ENCODE measurements at regions not wholly inside any gene's neighbourhood (a gene's known extent, or its start where the extent isn't known, plus 50 kb on each side); places are given as distances from the start of the nearest gene placed in this dataset.

DNA sequence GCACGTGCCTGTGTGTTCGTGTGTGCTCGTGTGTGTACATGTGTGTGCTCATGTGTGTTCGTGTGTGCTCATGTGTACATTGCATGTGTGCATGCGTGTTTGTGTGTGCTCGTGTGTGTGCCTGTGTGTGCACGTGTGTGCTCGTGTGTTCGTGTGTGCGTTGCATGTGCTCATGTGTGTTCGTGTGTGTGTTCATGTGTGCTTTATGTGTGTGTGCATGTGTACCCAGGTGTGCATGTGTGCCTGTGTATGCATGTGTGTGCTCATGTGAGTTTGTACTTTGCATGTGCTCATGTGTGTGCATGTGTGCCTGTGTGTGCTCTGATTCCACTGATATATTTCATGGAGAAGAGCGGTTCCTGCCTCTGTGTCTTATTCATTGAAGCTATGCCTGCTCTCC is 265.5 kb downstream of the FOXL1 start:
- intact Hi-C loops (cut with micrococcal nuclease; ENCODE audit: unreplicated experiment) = no loop called here
- TF ChIP-seq EZH2 (IDR thresholded peaks at IDR 0.05; ENCODE audit: borderline replicate concordance, low read depth, low read length, poor library complexity, severe bottlenecking) = no peak
- TF ChIP-seq, protein P1, sequence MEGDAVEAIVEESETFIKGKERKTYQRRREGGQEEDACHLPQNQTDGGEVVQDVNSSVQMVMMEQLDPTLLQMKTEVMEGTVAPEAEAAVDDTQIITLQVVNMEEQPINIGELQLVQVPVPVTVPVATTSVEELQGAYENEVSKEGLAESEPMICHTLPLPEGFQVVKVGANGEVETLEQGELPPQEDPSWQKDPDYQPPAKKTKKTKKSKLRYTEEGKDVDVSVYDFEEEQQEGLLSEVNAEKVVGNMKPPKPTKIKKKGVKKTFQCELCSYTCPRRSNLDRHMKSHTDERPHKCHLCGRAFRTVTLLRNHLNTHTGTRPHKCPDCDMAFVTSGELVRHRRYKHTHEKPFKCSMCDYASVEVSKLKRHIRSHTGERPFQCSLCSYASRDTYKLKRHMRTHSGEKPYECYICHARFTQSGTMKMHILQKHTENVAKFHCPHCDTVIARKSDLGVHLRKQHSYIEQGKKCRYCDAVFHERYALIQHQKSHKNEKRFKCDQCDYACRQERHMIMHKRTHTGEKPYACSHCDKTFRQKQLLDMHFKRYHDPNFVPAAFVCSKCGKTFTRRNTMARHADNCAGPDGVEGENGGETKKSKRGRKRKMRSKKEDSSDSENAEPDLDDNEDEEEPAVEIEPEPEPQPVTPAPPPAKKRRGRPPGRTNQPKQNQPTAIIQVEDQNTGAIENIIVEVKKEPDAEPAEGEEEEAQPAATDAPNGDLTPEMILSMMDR (conservative IDR thresholded peaks at IDR 0.05; ENCODE audit: low read depth, low read length) = no peak
- BruUV-seq (replicated peaks) = no TSS peak
- POLR2A ChIA-PET (ENCODE audit: low non-redundant PET) = no interaction called here
- Histone ChIP-seq H3K36me3 (ENCODE audit: insufficient read depth, low read length, poor library complexity, severe bottlenecking) (no peaks in the 10 kb centered on the region), H3K4me1 (ENCODE audit: insufficient read depth, low read length, poor library complexity, severe bottlenecking) (no peaks in the 10 kb centered on the region), H3K9me3 (ENCODE audit: low read depth, low read length, poor library complexity, severe bottlenecking) (no peaks in the 10 kb centered on the region), H3K27ac (ENCODE audit: low read depth, low read length, poor library complexity, severe bottlenecking) (no peak overlapping the region), H3K27me3 (replicated peaks; ENCODE audit: insufficient read depth, low read depth, low read length, poor library complexity) (no peaks in the 10 kb centered on the region), H3K4me3 (ENCODE audit: low read depth, low read length, poor library complexity, severe bottlenecking) (no peak overlapping the region)
- CTCF ChIA-PET = no interaction called here
- DNase-seq (ENCODE audit: low spot score) = no peak

DNA sequence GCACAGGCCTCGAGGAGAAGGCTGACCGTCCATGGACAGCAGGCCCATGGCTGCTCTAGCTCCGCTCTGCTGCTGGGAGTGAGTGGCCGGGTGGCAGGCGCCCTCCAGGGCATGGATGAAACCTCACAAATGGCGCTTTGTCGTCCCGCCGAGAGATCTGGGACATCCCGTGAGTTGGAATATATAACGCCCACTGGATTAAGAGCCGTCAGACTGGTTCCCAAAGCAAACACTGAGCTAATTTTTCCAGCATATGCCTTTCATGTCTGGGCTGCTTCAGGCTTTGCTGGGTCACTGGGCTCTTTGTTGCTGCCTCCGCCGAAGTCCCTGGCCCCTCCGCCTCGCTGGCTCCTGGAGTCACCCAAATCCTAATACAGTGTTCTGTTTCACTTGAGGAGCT is 266.3 kb downstream of the FOXL1 start:
- H3K9me3 ChIP-seq (ENCODE audit: low read depth, low read length, poor library complexity, severe bottlenecking) = no peaks in the 10 kb centered on the region
- no peak for DNase-seq (ENCODE audit: low spot score)
- no TSS peak for BruUV-seq (replicated peaks)
- TF ChIP-seq EZH2 (IDR thresholded peaks at IDR 0.05; ENCODE audit: borderline replicate concordance, low read depth, low read length, poor library complexity, severe bottlenecking) = no peak
- TF ChIP-seq, protein P1 (conservative IDR thresholded peaks at IDR 0.05; ENCODE audit: low read depth, low read length) = no peak
- no peaks in the 10 kb centered on the region for H3K36me3 ChIP-seq (ENCODE audit: insufficient read depth, low read length, poor library complexity, severe bottlenecking)
- ChIA-PET CTCF (no interaction called here), POLR2A (ENCODE audit: low non-redundant PET) (no interaction called here)
- H3K4me1 ChIP-seq (ENCODE audit: insufficient read depth, low read length, poor library complexity, severe bottlenecking) = no peaks in the 10 kb centered on the region
- intact Hi-C loops (cut with micrococcal nuclease; ENCODE audit: unreplicated experiment) = no loop called here
- H3K27ac ChIP-seq (ENCODE audit: low read depth, low read length, poor library complexity, severe bottlenecking) = no peak overlapping the region
- H3K27me3 ChIP-seq (replicated peaks; ENCODE audit: insufficient read depth, low read depth, low read length, poor library complexity) = no peaks in the 10 kb centered on the region
- no peak overlapping the region for H3K4me3 ChIP-seq (ENCODE audit: low read depth, low read length, poor library complexity, severe bottlenecking)

DNA sequence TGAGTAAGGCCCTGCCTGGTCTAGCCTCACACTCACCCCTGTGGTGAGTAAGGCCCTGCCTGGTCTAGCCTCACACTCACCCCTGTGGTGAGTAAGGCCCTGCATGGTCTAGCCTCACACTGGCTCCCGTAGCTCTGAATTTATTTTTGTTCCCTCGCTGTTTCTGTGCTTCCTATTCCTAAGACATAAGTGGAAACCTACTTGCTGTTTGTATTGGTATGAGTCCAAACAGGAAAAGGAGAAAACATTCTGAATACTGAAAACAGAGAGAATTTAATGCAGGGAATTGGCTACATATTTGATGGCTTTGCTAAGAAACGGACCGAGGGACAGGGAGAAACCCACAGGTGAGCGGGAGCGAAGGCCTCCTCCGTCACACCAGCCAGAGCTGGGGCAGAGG is 267.8 kb downstream of the FOXL1 start:
- intact Hi-C loops (cut with micrococcal nuclease; ENCODE audit: unreplicated experiment) = no loop called here
- Histone ChIP-seq H3K4me1 (ENCODE audit: insufficient read depth, low read length, poor library complexity, severe bottlenecking) (no peaks in the 10 kb centered on the region), H3K27me3 (replicated peaks; ENCODE audit: insufficient read depth, low read depth, low read length, poor library complexity) (no peaks in the 10 kb centered on the region), H3K4me3 (ENCODE audit: low read depth, low read length, poor library complexity, severe bottlenecking) (no peak overlapping the region), H3K36me3 (ENCODE audit: insufficient read depth, low read length, poor library complexity, severe bottlenecking) (no peaks in the 10 kb centered on the region), H3K9me3 (ENCODE audit: low read depth, low read length, poor library complexity, severe bottlenecking) (no peaks in the 10 kb centered on the region), H3K27ac (ENCODE audit: low read depth, low read length, poor library complexity, severe bottlenecking) (no peak overlapping the region)
- no peak for DNase-seq (ENCODE audit: low spot score)
- ChIA-PET CTCF (no interaction called here), POLR2A (ENCODE audit: low non-redundant PET) (no interaction called here)
- no TSS peak for BruUV-seq (replicated peaks)
- TF ChIP-seq EZH2 (IDR thresholded peaks at IDR 0.05; ENCODE audit: borderline replicate concordance, low read depth, low read length, poor library complexity, severe bottlenecking) = no peak
- TF ChIP-seq, protein P1 (conservative IDR thresholded peaks at IDR 0.05; ENCODE audit: low read depth, low read length) = no peak
